Prostate gland (tissue), 2 donors: ENCODE measurements at regions not wholly inside any gene's neighbourhood (a gene's known extent, or its start where the extent isn't known, plus 50 kb on each side); places are given as distances from the start of the nearest gene placed in this dataset.

ENCODE experiments used
- CTCF ChIP-seq, 4 experiments: fragments of 200-600 bp in 2 of 4; fragments of 450-650 bp in 2 of 4; sonication (generic) in 2 of 4; IDR thresholded peaks; 1 replicate in 3 of 4; 2 replicates in 1 of 4; pipeline ENCODE4 v1.5.1; 2016 to 2019; ENCODE audit warnings: antibody characterized with exemption in 4 of 4, mild to moderate bottlenecking in 2 of 4, moderate library complexity in 2 of 4
- POLR2A ChIP-seq: fragments of 450-650 bp; IDR thresholded peaks from one replicate; pipeline ENCODE4 v1.6.1; 2016; ENCODE audit warnings: antibody characterized with exemption, mild to moderate bottlenecking
- POLR2AphosphoS5 ChIP-seq: sonication (generic); formaldehyde crosslinking; IDR thresholded peaks from one replicate; pipeline ENCODE4 v1.6.1; 2017; ENCODE audit warnings: antibody characterized with exemption

- TF ChIP-seq CTCF (IDR thresholded peaks at IDR 0.05) (no peak), POLR2AphosphoS5 (no peak), POLR2A (no peak)
Measured at GRCh38 chr6:63140114-63140513, 71.2 kb upstream of the FKBP1C start.
